ENCODE measurements at regions not wholly inside any gene's neighbourhood (a gene's known extent, or its start where the extent isn't known, plus 50 kb on each side); places are given as distances from the start of the nearest gene placed in this dataset.

- Histone ChIP-seq H4K20me1 (ENCODE audit: insufficient read depth, low read length, poor library complexity, severe bottlenecking) (no peaks in the 10 kb centered on the region), H3K4me3 (ENCODE audit: low read length, poor library complexity, severe bottlenecking) (no peak overlapping the region), H3K4me2 (ENCODE audit: low read depth, low read length, poor library complexity, severe bottlenecking) (no peak overlapping the region), H3K27me3 (ENCODE audit: insufficient read depth, low read length, poor library complexity, severe bottlenecking) (no peaks in the 10 kb centered on the region), H3K4me1 (ENCODE audit: insufficient read depth, low read length, poor library complexity, severe bottlenecking) (no peaks in the 10 kb centered on the region), H3K36me3 (ENCODE audit: insufficient read depth, low read length) (no peaks in the 10 kb centered on the region), H3K9me2 (replicated peaks; ENCODE audit: low read depth, low read length) (0 out of 2 replicates have a peak, but pooled peaks cover 3% of the 10 kb centered on the region), H3K9ac (ENCODE audit: low read depth, low read length, poor library complexity, severe bottlenecking) (no peak overlapping the region), H3K9me3 (ENCODE audit: insufficient read depth, low read depth, low read length) (no peaks in the 10 kb centered on the region), H2AFZ (ENCODE audit: low read length) (no peak overlapping the region), H3F3A (ENCODE audit: low read depth) (no peaks in the 10 kb centered on the region), H3K79me2 (ENCODE audit: insufficient read depth, low read length) (no peaks in the 10 kb centered on the region)
- TF ChIP-seq EZH2phosphoT487 (IDR thresholded peaks at IDR 0.05; ENCODE audit: borderline replicate concordance) (no peak), CTCF (conservative IDR thresholded peaks at IDR 0.05; ENCODE audit: low read length) (no peak)
Measured at GRCh38 chr12:33757701-33758100, 264.6 kb upstream of the ALG10 start.

GRCh38 chr12:33759279-33759678 lies 263.0 kb upstream of the ALG10 start:
- Histone ChIP-seq H3K9ac (ENCODE audit: low read depth, low read length, poor library complexity, severe bottlenecking) (no peak overlapping the region), H3K36me3 (ENCODE audit: insufficient read depth, low read length) (no peaks in the 10 kb centered on the region), H3K4me1 (ENCODE audit: insufficient read depth, low read length, poor library complexity, severe bottlenecking) (no peaks in the 10 kb centered on the region), H3K27me3 (ENCODE audit: insufficient read depth, low read length, poor library complexity, severe bottlenecking) (no peaks in the 10 kb centered on the region), H3F3A (ENCODE audit: low read depth) (no peaks in the 10 kb centered on the region), H3K9me3 (ENCODE audit: insufficient read depth, low read depth, low read length) (no peaks in the 10 kb centered on the region), H3K79me2 (ENCODE audit: insufficient read depth, low read length) (no peaks in the 10 kb centered on the region), H3K4me3 (ENCODE audit: low read length, poor library complexity, severe bottlenecking) (no peak overlapping the region), H4K20me1 (ENCODE audit: insufficient read depth, low read length, poor library complexity, severe bottlenecking) (no peaks in the 10 kb centered on the region), H3K9me2 (replicated peaks; ENCODE audit: low read depth, low read length) (0 out of 2 replicates have a peak, but pooled peaks cover 3% of the 10 kb centered on the region), H2AFZ (ENCODE audit: low read length) (no peak overlapping the region), H3K4me2 (ENCODE audit: low read depth, low read length, poor library complexity, severe bottlenecking) (no peak overlapping the region)
- TF ChIP-seq CTCF (conservative IDR thresholded peaks at IDR 0.05; ENCODE audit: low read length) (no peak), EZH2phosphoT487 (IDR thresholded peaks at IDR 0.05; ENCODE audit: borderline replicate concordance) (no peak)

GRCh38 chr12:33763331-33763730 lies 259.0 kb upstream of the ALG10 start:
- Histone ChIP-seq H2AFZ (ENCODE audit: low read length) (no peak overlapping the region), H3K36me3 (ENCODE audit: insufficient read depth, low read length) (no peaks in the 10 kb centered on the region), H4K20me1 (ENCODE audit: insufficient read depth, low read length, poor library complexity, severe bottlenecking) (no peaks in the 10 kb centered on the region), H3F3A (ENCODE audit: low read depth) (no peaks in the 10 kb centered on the region), H3K4me2 (ENCODE audit: low read depth, low read length, poor library complexity, severe bottlenecking) (no peak overlapping the region), H3K27me3 (ENCODE audit: insufficient read depth, low read length, poor library complexity, severe bottlenecking) (no peaks in the 10 kb centered on the region), H3K4me3 (ENCODE audit: low read length, poor library complexity, severe bottlenecking) (no peak overlapping the region), H3K9me2 (replicated peaks; ENCODE audit: low read depth, low read length) (no peaks in the 10 kb centered on the region), H3K79me2 (ENCODE audit: insufficient read depth, low read length) (no peaks in the 10 kb centered on the region), H3K4me1 (ENCODE audit: insufficient read depth, low read length, poor library complexity, severe bottlenecking) (no peaks in the 10 kb centered on the region), H3K9ac (ENCODE audit: low read depth, low read length, poor library complexity, severe bottlenecking) (no peak overlapping the region), H3K9me3 (ENCODE audit: insufficient read depth, low read depth, low read length) (no peaks in the 10 kb centered on the region)
- TF ChIP-seq EZH2phosphoT487 (IDR thresholded peaks at IDR 0.05; ENCODE audit: borderline replicate concordance) (no peak), CTCF (conservative IDR thresholded peaks at IDR 0.05; ENCODE audit: low read length) (no peak)

Data from Loucy (cell line).